ENCODE measurements at regions not wholly inside any gene's neighbourhood (a gene's known extent, or its start where the extent isn't known, plus 50 kb on each side); places are given as distances from the start of the nearest gene placed in this dataset.

DNA sequence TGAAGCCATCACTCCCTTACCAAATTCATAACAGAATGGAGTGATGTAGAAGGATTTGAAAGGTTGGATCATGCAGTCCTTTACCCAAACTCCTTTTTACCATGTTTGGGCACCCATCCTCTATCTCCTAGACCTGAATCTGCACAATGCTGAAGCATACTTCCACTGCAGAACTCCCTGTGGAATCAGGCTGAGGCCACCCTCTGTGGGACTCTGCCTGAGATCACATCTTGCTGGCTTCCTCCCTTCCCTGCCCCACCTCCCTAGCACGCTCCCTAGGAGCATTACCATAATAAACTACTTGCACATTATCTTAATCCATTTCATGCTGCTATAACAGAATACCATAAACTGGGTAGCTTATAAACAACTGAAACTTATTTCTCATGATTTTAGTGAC lies 68.4 kb upstream of the VSTM2B start:
- CTCF ChIA-PET (ENCODE audit: partially characterized antibody) = interaction anchor here (1.1 to 1.2 kb wide), 2 partner anchors 19 to 22 kb away, joined by 3 to 4 read pairs; no protein-coding TSS in a partner anchor
- 0 out of 7 replicates have a peak, but pooled peaks cover 0 to 2% (median 0%) of the 10 kb centered on the region in 4 experiments for H3K27me3 ChIP-seq (replicated peaks in 1 of 4; ENCODE audit: control insufficient read depth in 3 of 4, extremely low read depth in 1 of 4, insufficient read depth in 3 of 4, low read length in 3 of 4)
- no peak overlapping the region for H3K4ac ChIP-seq (replicated peaks; ENCODE audit: insufficient read length, low read depth, low read length)
- H3K23ac ChIP-seq (ENCODE audit: insufficient read length) = no peak overlapping the region
- peak in 1 of 2 experiments; percentile 4 for DNase-seq (ENCODE audit: low read depth in 1 of 2, low spot score in 2 of 2)
- no peak overlapping the region for H2AK5ac ChIP-seq (ENCODE audit: low read depth, low read length)
- no peak overlapping the region for H4K8ac ChIP-seq (ENCODE audit: extremely low read depth, insufficient read depth, low read length)
- no peak overlapping the region for H3K9ac ChIP-seq (replicated peaks in 1 of 4; ENCODE audit: extremely low read depth in 1 of 4, low read depth in 3 of 4, low read length in 3 of 4)
- no peaks in the 10 kb centered on the region for H3K79me2 ChIP-seq (ENCODE audit: control insufficient read depth in 1 of 2, insufficient read depth in 2 of 2, low read length in 2 of 2)
- no peak overlapping the region for H2BK5ac ChIP-seq (ENCODE audit: low read depth, low read length)
- no peak overlapping the region for H2BK15ac ChIP-seq (ENCODE audit: low read length)
- H3K79me1 ChIP-seq (ENCODE audit: low read depth, low read length) = no peaks in the 10 kb centered on the region
- FAIRE-seq = no peak
- no peak overlapping the region for H3K4me3 ChIP-seq (ENCODE audit: extremely low read depth in 1 of 4, insufficient read depth in 2 of 4, low read depth in 3 of 4, low read length in 4 of 4)
- no peak overlapping the region for H3K18ac ChIP-seq (ENCODE audit: extremely low read depth, low read length)
- H3K56ac ChIP-seq (replicated peaks; ENCODE audit: insufficient read length, low read depth, low read length) = no peak overlapping the region
- H3K27ac ChIP-seq (ENCODE audit: low read depth, low read length) = no peak overlapping the region
- H3K14ac ChIP-seq (ENCODE audit: insufficient read length) = no peak overlapping the region
- no peaks in the 10 kb centered on the region for H3K23me2 ChIP-seq (ENCODE audit: low read depth, low read length)
- no peak for TF ChIP-seq RNF2 (IDR thresholded peaks at IDR 0.05; ENCODE audit: borderline replicate concordance, low read depth, low read length, missing control alignments, poor library complexity, severe bottlenecking)
- TF ChIP-seq EGR1 (IDR thresholded peaks at IDR 0.05; ENCODE audit: borderline replicate concordance, low read depth, low read length) = no peak
- TF ChIP-seq PHF8 (conservative IDR thresholded peaks at IDR 0.05; ENCODE audit: low read depth, low read length) = no peak
- TF ChIP-seq SP4 (IDR thresholded peaks at IDR 0.05; ENCODE audit: low read length) = no peak
- TF ChIP-seq, protein P1, sequence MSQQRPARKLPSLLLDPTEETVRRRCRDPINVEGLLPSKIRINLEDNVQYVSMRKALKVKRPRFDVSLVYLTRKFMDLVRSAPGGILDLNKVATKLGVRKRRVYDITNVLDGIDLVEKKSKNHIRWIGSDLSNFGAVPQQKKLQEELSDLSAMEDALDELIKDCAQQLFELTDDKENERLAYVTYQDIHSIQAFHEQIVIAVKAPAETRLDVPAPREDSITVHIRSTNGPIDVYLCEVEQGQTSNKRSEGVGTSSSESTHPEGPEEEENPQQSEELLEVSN (IDR thresholded peaks at IDR 0.05) = no peak
- TF ChIP-seq BCL11A (IDR thresholded peaks at IDR 0.05; ENCODE audit: low read depth in 2 of 2, low read length in 2 of 2) = no peak
- TF ChIP-seq CHD2 (IDR thresholded peaks at IDR 0.05; ENCODE audit: low read length) = no peak
- TF ChIP-seq POLR2A (IDR thresholded peaks at IDR 0.05; ENCODE audit: control extremely low read depth in 1 of 2, low read depth in 2 of 2, low read length in 2 of 2) = no peak
- no peak for TF ChIP-seq SP1 (IDR thresholded peaks at IDR 0.05; ENCODE audit: low read depth, low read length)
- TF ChIP-seq RXRA (IDR thresholded peaks at IDR 0.05; ENCODE audit: insufficient read depth, low read depth, low read length) = no peak
- no peak for TF ChIP-seq CEBPB (IDR thresholded peaks at IDR 0.05; ENCODE audit: low read depth, low read length)
- TF ChIP-seq ZNF274 (IDR thresholded peaks at IDR 0.05; ENCODE audit: borderline replicate concordance, extremely low read depth, low read length) = no peak
- H2BK20ac ChIP-seq (ENCODE audit: low read length) = no peak overlapping the region
- no peak overlapping the region for H3K4me2 ChIP-seq (ENCODE audit: insufficient read depth in 1 of 2, low read depth in 2 of 2, low read length in 2 of 2)
- POLR2A ChIA-PET (ENCODE audit: partially characterized antibody) = no interaction called here
- no peak overlapping the region for H2AFZ ChIP-seq (ENCODE audit: low read length)
- peaks cover 10 to 11% of the 10 kb centered on the region in 2 experiments; a peak in 3 of 4 replicates for H3K9me3 ChIP-seq (ENCODE audit: insufficient read depth in 2 of 2, low read depth in 1 of 2, low read length in 1 of 2)
- H4K20me1 ChIP-seq (replicated peaks in 1 of 2; ENCODE audit: control insufficient read depth in 1 of 2, insufficient read depth in 2 of 2, low read length in 2 of 2) = no peaks in the 10 kb centered on the region
- peaks cover 0 to 3% (median 0%) of the 10 kb centered on the region in 4 experiments; a peak in 1 of 8 replicates for H3K36me3 ChIP-seq (ENCODE audit: control insufficient read depth in 2 of 4, insufficient read depth in 4 of 4, low read length in 3 of 4)
- H3K4me1 ChIP-seq (replicated peaks in 1 of 4; ENCODE audit: control insufficient read depth in 3 of 4, insufficient read depth in 4 of 4, low read length in 3 of 4) = no peaks in the 10 kb centered on the region
- H2BK12ac ChIP-seq (ENCODE audit: low read depth, low read length) = no peak overlapping the region
- no peak overlapping the region for H4K5ac ChIP-seq (ENCODE audit: insufficient read length, low read depth, low read length)
- 80% methylated on average over 1 of the region's 1 CpG; no CpG with 5 or more reads in 1 of the 2 experiments for WGBS, 2 experiments (ENCODE audit: extremely low coverage in 1 of 2, insufficient coverage in 1 of 2, insufficient read length in 1 of 2, insufficient replicate concordance in 2 of 2, low coverage in 1 of 2, low lambda C conversion rate in 2 of 2, missing lambda C conversion rate in 1 of 2)
- H2BK120ac ChIP-seq (replicated peaks; ENCODE audit: low read depth, low read length) = no peak overlapping the region
- H4K91ac ChIP-seq (replicated peaks; ENCODE audit: insufficient read length, low read length) = no peak overlapping the region
